GM23338 (cell line): ENCODE measurements at regions not wholly inside any gene's neighbourhood (a gene's known extent, or its start where the extent isn't known, plus 50 kb on each side); places are given as distances from the start of the nearest gene placed in this dataset.

Source experiments
- ATAC-seq: fragments of 200-7000 bp; cut with Tn5 transposase; 3 replicates; pipeline ENCODE4 v1.9.1; 2020
- DNase-seq: peaks from one replicate; pipeline ENCODE4 v3.0.0-alpha.2; 2015; ENCODE audit warnings: low spot score
- H2AFZ ChIP-seq: fragments of 200-600 bp; sonication (generic); 2 replicates; pipeline ENCODE4 v1.8.0; 2016; ENCODE audit warnings: antibody characterized with exemption, mild to moderate bottlenecking, moderate library complexity
- H3F3A ChIP-seq: fragments of 200-600 bp; sonication (generic); replicated peaks from 2 replicates; pipeline ENCODE4 v1.8.0; 2017; ENCODE audit warnings: antibody characterized with exemption, mixed run types, low read depth
- H3K27ac ChIP-seq: fragments of 200-600 bp; sonication (generic); 2 replicates; pipeline ENCODE4 v1.6.1; 2016; ENCODE audit warnings: low read depth
- H3K27me3 ChIP-seq: fragments of 200-600 bp; sonication (generic); 2 replicates; pipeline ENCODE4 v1.8.0; 2016; ENCODE audit warnings: mild to moderate bottlenecking, mixed run types, moderate library complexity; ENCODE audit not compliant: insufficient read depth
- H3K36me3 ChIP-seq: fragments of 200-600 bp; sonication (generic); 2 replicates; pipeline ENCODE4 v1.8.0; 2016; ENCODE audit warnings: mild to moderate bottlenecking; ENCODE audit not compliant: insufficient read depth
- H3K4me1 ChIP-seq: fragments of 200-600 bp; sonication (generic); 2 replicates; pipeline ENCODE4 v1.8.0; 2016; ENCODE audit warnings: mild to moderate bottlenecking, moderate library complexity; ENCODE audit not compliant: insufficient read depth
- H3K4me2 ChIP-seq: fragments of 200-600 bp; sonication (generic); 2 replicates; pipeline ENCODE4 v1.7.1; 2017; ENCODE audit warnings: mixed run types
- H3K4me3 ChIP-seq: fragments of 200-600 bp; sonication (generic); 2 replicates; pipeline ENCODE4 v1.6.1; 2016; ENCODE audit warnings: mixed run types
- H3K79me2 ChIP-seq: fragments of 200-600 bp; sonication (generic); replicated peaks from 2 replicates; pipeline ENCODE4 v1.8.0; 2017; ENCODE audit warnings: mild to moderate bottlenecking; ENCODE audit not compliant: insufficient read depth
- H3K9me2 ChIP-seq: fragments of 200-600 bp; sonication (generic); 2 replicates; pipeline ENCODE4 v1.8.0; 2017; ENCODE audit not compliant: insufficient read depth
- H4K20me1 ChIP-seq: fragments of 200-600 bp; sonication (generic); replicated peaks from 2 replicates; pipeline ENCODE4 v1.8.0; 2017; ENCODE audit warnings: mild to moderate bottlenecking; ENCODE audit not compliant: insufficient read depth
- H3K27ac Mint-ChIP-seq: 2 replicates; pipeline ENCODE4 v1.8.0; 2020; ENCODE audit warnings: inconsistent platforms, mild to moderate bottlenecking, moderate library complexity, mixed read lengths
- H3K27me3 Mint-ChIP-seq: 3 replicates; pipeline ENCODE4 v1.8.0; 2022; ENCODE audit warnings: low read depth, mild to moderate bottlenecking, moderate library complexity, mixed read lengths, inconsistent platforms; ENCODE audit not compliant: insufficient read depth, poor library complexity
- H3K36me3 Mint-ChIP-seq: 3 replicates; pipeline ENCODE4 v1.8.0; 2021; ENCODE audit warnings: low read depth, mild to moderate bottlenecking, inconsistent platforms, moderate library complexity, mixed read lengths
- H3K4me1 Mint-ChIP-seq: 3 replicates; pipeline ENCODE4 v1.8.0; 2020; ENCODE audit warnings: mild to moderate bottlenecking, inconsistent platforms, mixed read lengths
- H3K4me3 Mint-ChIP-seq: 3 replicates; pipeline ENCODE4 v1.8.0; 2021; ENCODE audit warnings: moderate library complexity, mild to moderate bottlenecking, inconsistent platforms, mixed read lengths
- H3K9me3 Mint-ChIP-seq: 3 replicates; pipeline ENCODE4 v1.8.0; 2020; ENCODE audit warnings: moderate library complexity, mild to moderate bottlenecking, inconsistent platforms, mixed read lengths
- CREB1 ChIP-seq: fragments of 250-450 bp; sonication (Bioruptor Pico); IDR thresholded peaks from 2 replicates; pipeline ENCODE4 v1.5.0; 2020; ENCODE audit warnings: low read depth, mild to moderate bottlenecking, moderate library complexity
- CTCF ChIP-seq, 2 experiments: fragments of 200-600 bp in 1 of 2; sonication (generic) in 1 of 2; conservative IDR thresholded peaks; 2 replicates each; pipeline versions ENCODE4 v1.5.1 to v1.6.1; 2016 to 2017; ENCODE audit warnings: antibody characterized with exemption in 2 of 2, low read depth in 2 of 2, mild to moderate bottlenecking in 2 of 2, moderate library complexity in 1 of 2
- EZH2phosphoT487 ChIP-seq: fragments of 200-600 bp; sonication (generic); IDR thresholded peaks from one replicate; pipeline ENCODE4 v1.8.1; 2018; ENCODE audit warnings: antibody characterized with exemption; ENCODE audit not compliant: unreplicated experiment
- JUNB ChIP-seq: IDR thresholded peaks from one replicate; pipeline ENCODE4 v1.6.1; 2016; ENCODE audit warnings: antibody characterized with exemption; ENCODE audit not compliant: unreplicated experiment
- NANOG ChIP-seq: IDR thresholded peaks from 2 replicates; pipeline ENCODE4 v1.6.1; 2016; ENCODE audit warnings: antibody characterized with exemption, borderline replicate concordance
- POLR2AphosphoS5 ChIP-seq: IDR thresholded peaks from 2 replicates; pipeline ENCODE4 v1.6.1; 2016; ENCODE audit warnings: antibody characterized with exemption, low read depth
- REST ChIP-seq: IDR thresholded peaks from one replicate; pipeline ENCODE4 v1.6.1; 2018; ENCODE audit warnings: antibody characterized with exemption; ENCODE audit not compliant: unreplicated experiment
- STAT1 ChIP-seq: IDR thresholded peaks from one replicate; pipeline ENCODE4 v1.6.1; 2016; ENCODE audit warnings: antibody characterized with exemption; ENCODE audit not compliant: unreplicated experiment
- ZNF331 ChIP-seq: fragments of 250-450 bp; sonication (Bioruptor Pico); IDR thresholded peaks from 2 replicates; pipeline ENCODE4 v1.5.0; 2020; ENCODE audit warnings: low read depth, mild to moderate bottlenecking, moderate library complexity
- ZNF462 ChIP-seq: fragments of 250-450 bp; sonication (Bioruptor Pico); IDR thresholded peaks from 2 replicates; pipeline ENCODE4 v1.5.0; 2020; ENCODE audit warnings: mild to moderate bottlenecking, moderate library complexity

- ATAC-seq: no peak
- Histone ChIP-seq H2AFZ (no peak overlapping the region), H4K20me1 (no peaks in the 10 kb centered on the region)
These were observed 117.0 kb downstream of the DCK start for GRCh38 chr4:71110499-71110898.

More at GRCh38 chr4:71110499-71110898, 117.0 kb downstream of the DCK start:
- no peak for DNase-seq
- no peaks in the 10 kb centered on the region for H3K27me3 Mint-ChIP-seq
- TF ChIP-seq EZH2phosphoT487 (no peak), ZNF462 (CRISPR knock-in tag) (no peak), CREB1 (no peak), POLR2AphosphoS5 (no peak), ZNF331 (CRISPR knock-in tag) (no peak), REST (no peak), CTCF (conservative IDR thresholded peaks at IDR 0.05; ENCODE audit: low read depth in 2 of 2) (no peak), JUNB (no peak), NANOG (no peak), STAT1 (no peak)
- H3K4me3 Mint-ChIP-seq: no peak overlapping the region
- H3F3A ChIP-seq: no peaks in the 10 kb centered on the region
- no peaks in the 10 kb centered on the region for H3K27me3 ChIP-seq
- no peaks in the 10 kb centered on the region for H3K9me2 ChIP-seq
- no peak overlapping the region for H3K27ac Mint-ChIP-seq
- no peaks in the 10 kb centered on the region for H3K4me1 ChIP-seq
- no peak overlapping the region for H3K4me3 ChIP-seq
- no peak overlapping the region for H3K4me2 ChIP-seq
- H3K9me3 Mint-ChIP-seq: no peaks in the 10 kb centered on the region; the same call in 1 of the 3 replicates
- no peak overlapping the region for H3K27ac ChIP-seq
- H3K79me2 ChIP-seq: no peaks in the 10 kb centered on the region
- H3K4me1 Mint-ChIP-seq: no peaks in the 10 kb centered on the region
- H3K36me3 ChIP-seq: no peaks in the 10 kb centered on the region
- H3K36me3 Mint-ChIP-seq: no peaks in the 10 kb centered on the region
